OCI-LY3 (cell line): ENCODE measurements at regions not wholly inside any gene's neighbourhood (a gene's known extent, or its start where the extent isn't known, plus 50 kb on each side); places are given as distances from the start of the nearest gene placed in this dataset.

Experiments used
- CTCF ChIP-seq: fragments of 200-600, 300-600 bp; sonication (generic); IDR thresholded peaks from 2 replicates; pipeline ENCODE4 v1.5.1; 2014; ENCODE audit warnings: antibody characterized with exemption, low read length, low read depth
- EZH2phosphoT487 ChIP-seq: fragments of 200-600 bp; shearing (Covaris generic); IDR thresholded peaks from 2 replicates; pipeline ENCODE4 v1.6.1; 2018; ENCODE audit warnings: antibody characterized with exemption, mixed run types, low read depth

GRCh38 chr18:66682855-66683322, 79.0 kb upstream of the CDH19 start:
- TF ChIP-seq CTCF (no peak), EZH2phosphoT487 (no peak)
